Activated CD8-positive, alpha-beta memory T cell treated with anti-CD3 and anti-CD28 coated beads, Interleukin-2, amount 50 U/mL, for 48 hours (primary cell): ENCODE measurements at regions not wholly inside any gene's neighbourhood (a gene's known extent, or its start where the extent isn't known, plus 50 kb on each side); places are given as distances from the start of the nearest gene placed in this dataset.

ENCODE experiments used
- DNase-seq: peaks from one replicate; pipeline ENCODE4 v3.0.0-alpha.2; 2020

GRCh38 chr2:12515871-12516270 lies 200.9 kb upstream of the TRIB2 start:
- no peak for DNase-seq

GRCh38 chr2:12533337-12534005 lies 183.3 kb upstream of the TRIB2 start:
- no peak for DNase-seq

GRCh38 chr2:12534646-12535263 lies 182.0 kb upstream of the TRIB2 start:
- no peak for DNase-seq

GRCh38 chr2:12536976-12537375 lies 179.8 kb upstream of the TRIB2 start:
- DNase-seq, result no peak

- no peak for DNase-seq
These were observed 178.5 kb upstream of the TRIB2 start for GRCh38 chr2:12538138-12538694.

GRCh38 chr2:12539336-12539735 lies 177.4 kb upstream of the TRIB2 start:
- DNase-seq, result no peak

- DNase-seq, result no peak
These were observed 176.8 kb upstream of the TRIB2 start for GRCh38 chr2:12539776-12540562.

GRCh38 chr2:12543076-12543977 lies 173.4 kb upstream of the TRIB2 start:
- DNase-seq, result no peak

GRCh38 chr2:12543978-12544558 lies 172.7 kb upstream of the TRIB2 start:
- no peak for DNase-seq

GRCh38 chr2:12547566-12548170 lies 169.1 kb upstream of the TRIB2 start:
- DNase-seq, result no peak

- no peak for DNase-seq
These were observed 167.8 kb upstream of the TRIB2 start for GRCh38 chr2:12548906-12549305.

GRCh38 chr2:12549641-12550040 lies 167.1 kb upstream of the TRIB2 start:
- DNase-seq, result no peak

GRCh38 chr2:12552092-12552491 lies 164.6 kb upstream of the TRIB2 start:
- DNase-seq, result no peak

GRCh38 chr2:12554224-12555011 lies 162.3 kb upstream of the TRIB2 start:
- no peak for DNase-seq

GRCh38 chr2:12555012-12555645 lies 161.6 kb upstream of the TRIB2 start:
- no peak for DNase-seq

- no peak for DNase-seq
These were observed 160.0 kb upstream of the TRIB2 start for GRCh38 chr2:12556762-12557161.

GRCh38 chr2:12557688-12558087 lies 159.0 kb upstream of the TRIB2 start:
- no peak for DNase-seq

- DNase-seq, result no peak
These were observed 158.2 kb upstream of the TRIB2 start for GRCh38 chr2:12558519-12558918.

GRCh38 chr2:12560618-12561017 lies 156.1 kb upstream of the TRIB2 start:
- no peak for DNase-seq

GRCh38 chr2:12567411-12567810 lies 149.3 kb upstream of the TRIB2 start:
- DNase-seq, result no peak
